IPS DF 4.7 (cell line): ENCODE measurements at regions not wholly inside any gene's neighbourhood (a gene's known extent, or its start where the extent isn't known, plus 50 kb on each side); places are given as distances from the start of the nearest gene placed in this dataset.
A peak's percentile ranks its signal among the peaks of the same experiment; 100 is the strongest.
"Not testable (repeated sequence)": the region's sequence is repeated elsewhere in the genome, so short reads cannot be mapped to it uniquely, and the experiment has no call there.

Experiments
- DNase-seq: peaks from one replicate; pipeline ENCODE4 v3.0.0-alpha.2; 2013; ENCODE audit warnings: low spot score; ENCODE audit errors: extremely low read depth

- no peak for DNase-seq
These were observed 1070.6 kb downstream of the STPG2 start for GRCh38 chr4:97072666-97073065.

GRCh38 chr4:97073194-97073593, 1070.1 kb downstream of the STPG2 start:
- DNase-seq: no peak

GRCh38 chr4:97074531-97074930, 1068.7 kb downstream of the STPG2 start:
- no peak for DNase-seq

GRCh38 chr4:97081951-97082350, 1061.3 kb downstream of the STPG2 start:
- no peak for DNase-seq

GRCh38 chr4:97097036-97097435, 1046.2 kb downstream of the STPG2 start:
- not testable (repeated sequence) for DNase-seq

GRCh38 chr4:97101171-97101570, 1042.1 kb downstream of the STPG2 start:
- DNase-seq: not testable (repeated sequence)

- DNase-seq: no peak
These were observed 1040.0 kb downstream of the STPG2 start for GRCh38 chr4:97103252-97103651.

GRCh38 chr4:97104006-97104405, 1039.3 kb downstream of the STPG2 start:
- DNase-seq: no peak

GRCh38 chr4:97104666-97105065, 1038.6 kb downstream of the STPG2 start:
- DNase-seq: no peak

- DNase-seq: no peak
These were observed 1037.8 kb downstream of the STPG2 start for GRCh38 chr4:97105347-97106099.

GRCh38 chr4:97106161-97106560, 1037.1 kb downstream of the STPG2 start:
- DNase-seq: no peak

GRCh38 chr4:97110506-97110905, 1032.8 kb downstream of the STPG2 start:
- DNase-seq: no peak

GRCh38 chr4:97116511-97116910, 1026.8 kb downstream of the STPG2 start:
- DNase-seq: no peak

GRCh38 chr4:97121493-97121892, 1021.8 kb downstream of the STPG2 start:
- DNase-seq: no peak

GRCh38 chr4:97123573-97123972, 1019.7 kb downstream of the STPG2 start:
- DNase-seq: no peak

- DNase-seq: no peak
These were observed 1010.8 kb downstream of the STPG2 start for GRCh38 chr4:97132435-97132834.

- DNase-seq: no peak
These were observed 1008.8 kb downstream of the STPG2 start for GRCh38 chr4:97134456-97134855.

- no peak for DNase-seq
These were observed 1003.5 kb downstream of the STPG2 start for GRCh38 chr4:97139791-97140190.

GRCh38 chr4:97140545-97140944, 1002.7 kb downstream of the STPG2 start:
- no peak for DNase-seq

GRCh38 chr4:97141332-97141731, 1001.9 kb downstream of the STPG2 start:
- peak; percentile 36 for DNase-seq

- DNase-seq: no peak
These were observed 1000.9 kb downstream of the STPG2 start for GRCh38 chr4:97142410-97142809.

GRCh38 chr4:97142893-97143292, 1000.4 kb downstream of the STPG2 start:
- no peak for DNase-seq

GRCh38 chr4:97144199-97144598, 999.1 kb downstream of the STPG2 start:
- DNase-seq: no peak

- DNase-seq: no peak
These were observed 992.3 kb downstream of the STPG2 start for GRCh38 chr4:97150966-97151365.
